A549 (cell line): ENCODE measurements at regions not wholly inside any gene's neighbourhood (a gene's known extent, or its start where the extent isn't known, plus 50 kb on each side); places are given as distances from the start of the nearest gene placed in this dataset.

Experiments
- ATAC-seq, 2 experiments: fragments of 200-7000 bp in 1 of 2; fragments of >200 bp in 1 of 2; cut with Nextera tagmentation in 1 of 2; cut with Tn5 transposase in 1 of 2; 3 replicates each; pipeline versions ENCODE4 v1.8.0 to v1.9.1; 2018 to 2020; ENCODE audit warnings: mild to moderate bottlenecking in 1 of 2, moderate library complexity in 1 of 2
- CTCF ChIA-PET: fragments of 300-600 bp; sonication (Branson Sonifier 250); formaldehyde crosslinking; extraction: SDS; loops from one replicate; lab custom pipeline; 2021; ENCODE audit warnings: antibody characterized with exemption, inconsistent platforms; lab: Yijun Ruan, JAX
- POLR2A ChIA-PET: fragments of 350-600 bp; formaldehyde crosslinking; extraction: SDS; loops from one replicate; lab custom pipeline; 2021; ENCODE audit warnings: antibody characterized with exemption, inconsistent platforms; lab: Yijun Ruan, JAX
- DNase-seq, 2 experiments: peaks; one replicate each; pipeline versions ENCODE4 v3.0.0 to v3.0.0-alpha.2; 2011 to 2016; ENCODE audit warnings: low read depth in 1 of 2, low spot score in 1 of 2
- FAIRE-seq: peaks from 2 replicates; lab custom pipeline; 2011; peaks lifted over from hg19 to GRCh38; lab: Jason Lieb, UNC
- H3K27ac ChIP-seq, 2 experiments: fragments of >200 bp; sonication (Bioruptor Twin); formaldehyde crosslinking; 3 replicates each; pipeline ENCODE4 v1.5.1; 2016 to 2017
- H3K4me1 ChIP-seq: fragments of >200 bp; sonication (Bioruptor Twin); formaldehyde crosslinking; 3 replicates; pipeline ENCODE4 v1.6.1; 2016
- H3K4me2 ChIP-seq: fragments of >200 bp; sonication (Bioruptor Twin); formaldehyde crosslinking; 3 replicates; pipeline ENCODE4 v1.6.1; 2016
- H3K4me3 ChIP-seq: fragments of >200 bp; sonication (Bioruptor Twin); formaldehyde crosslinking; 3 replicates; pipeline ENCODE4 v1.5.1; 2016
- H3K9me3 ChIP-seq: fragments of >200 bp; sonication (Bioruptor Twin); formaldehyde crosslinking; 3 replicates; pipeline ENCODE4 v1.6.1; 2016
- ATOH8 ChIP-seq: fragments of 250-450 bp; sonication (Bioruptor Pico); IDR thresholded peaks from 2 replicates; pipeline ENCODE4 v1.5.0; 2020; ENCODE audit warnings: low read depth, mild to moderate bottlenecking, moderate library complexity
- BCL3 ChIP-seq: fragments of >200 bp; sonication (Bioruptor Twin); formaldehyde crosslinking; IDR thresholded peaks from 3 replicates; pipeline ENCODE4 v1.6.1; 2016
- CBX8 ChIP-seq: fragments of 200-600 bp; sonication (generic); IDR thresholded peaks from 2 replicates; pipeline ENCODE4 v1.6.1; 2016
- CTCF ChIP-seq: fragments of >200 bp; sonication (Bioruptor Twin); formaldehyde crosslinking; IDR thresholded peaks from 3 replicates; pipeline ENCODE4 v1.5.1; 2016
- E2F6 ChIP-seq: IDR thresholded peaks from 2 replicates; pipeline ENCODE4 v1.6.1; 2012; ENCODE audit warnings: low read depth, borderline replicate concordance
- EHF ChIP-seq: fragments of 250-450 bp; sonication (Bioruptor Pico); IDR thresholded peaks from 2 replicates; pipeline ENCODE4 v1.5.0; 2020; ENCODE audit warnings: mild to moderate bottlenecking
- ELK1 ChIP-seq: fragments of 150-350 bp; IDR thresholded peaks from 2 replicates; pipeline ENCODE4 v1.6.1; 2014; ENCODE audit warnings: low read depth, mild to moderate bottlenecking, low read length
- ESRRA ChIP-seq: fragments of 150-350 bp; IDR thresholded peaks from 2 replicates; pipeline ENCODE4 v1.6.1; 2014; ENCODE audit warnings: mild to moderate bottlenecking, low read length, borderline replicate concordance
- HDAC2 ChIP-seq: fragments of 200-600 bp; sonication (generic); IDR thresholded peaks from 2 replicates; pipeline ENCODE4 v1.6.1; 2016
- HEYL ChIP-seq: fragments of 250-450 bp; sonication (Bioruptor Pico); IDR thresholded peaks from 2 replicates; pipeline ENCODE4 v1.8.0; 2021; ENCODE audit warnings: mild to moderate bottlenecking, moderate library complexity
- HOXA7 ChIP-seq: fragments of 250-450 bp; sonication (Bioruptor Pico); IDR thresholded peaks from 2 replicates; pipeline ENCODE4 v1.5.0; 2020; ENCODE audit warnings: mild to moderate bottlenecking, moderate library complexity
- MAFK ChIP-seq: fragments of 450-650 bp; IDR thresholded peaks from 2 replicates; pipeline ENCODE4 v1.6.1; 2014; ENCODE audit not compliant: partially characterized antibody
- MAZ ChIP-seq: fragments of 150-350 bp; IDR thresholded peaks from 2 replicates; pipeline ENCODE4 v1.6.1; 2014; ENCODE audit warnings: antibody characterized with exemption, low read depth, low read length, borderline replicate concordance
- MYC ChIP-seq: IDR thresholded peaks from 2 replicates; pipeline ENCODE4 v1.6.1; 2012; ENCODE audit warnings: mild to moderate bottlenecking, inconsistent platforms, low read length, improper control_type of control experiment, borderline replicate concordance
- NFE2L2 ChIP-seq: fragments of 150-350 bp; conservative IDR thresholded peaks from 2 replicates; pipeline ENCODE4 v1.6.1; 2014; ENCODE audit warnings: low read length
- RCOR1 ChIP-seq: fragments of 150-350 bp; IDR thresholded peaks from 2 replicates; pipeline ENCODE4 v1.6.1; 2014; ENCODE audit warnings: antibody characterized with exemption, low read length, low read depth
- REST ChIP-seq: fragments of 200-600 bp; sonication (generic); IDR thresholded peaks from 2 replicates; pipeline ENCODE4 v1.6.1; 2016; ENCODE audit warnings: antibody characterized with exemption, mild to moderate bottlenecking, moderate library complexity
- RNF2 ChIP-seq: fragments of 200-600 bp; sonication (generic); IDR thresholded peaks from 2 replicates; pipeline ENCODE4 v1.6.1; 2016; ENCODE audit warnings: low read depth, mild to moderate bottlenecking, antibody characterized with exemption, moderate library complexity, borderline replicate concordance
- ZNF302 ChIP-seq: fragments of 250-450 bp; sonication (Bioruptor Pico); IDR thresholded peaks from 2 replicates; pipeline ENCODE4 v1.9.0; 2021; ENCODE audit warnings: inconsistent platforms, mild to moderate bottlenecking, moderate library complexity
- WGBS: methylation state at CpG from one replicate; pipeline ENCODE4 v1.1.6; 2017; ENCODE audit errors: missing lambda C conversion rate; 5-methylcytosine and 5-hydroxymethylcytosine counted together

GRCh38 chr4:23485801-23486200 lies 404.0 kb downstream of the PPARGC1A start (continued):
- TF ChIP-seq REST (no peak), EHF (CRISPR knock-in tag) (no peak), RNF2 (no peak), ATOH8 (CRISPR knock-in tag) (no peak), ESRRA (no peak), NFE2L2 (no peak), HEYL (CRISPR knock-in tag) (no peak)
- TF ChIP-seq, all 56 proteins: peak for 0

- POLR2A ChIA-PET = no interaction called here
- WGBS = 0% methylated on average over 4 of the region's 4 CpGs
- Histone ChIP-seq H3K9me3 (no peaks in the 10 kb centered on the region), H3K4me2 (no peak overlapping the region), H3K4me1 (no peaks in the 10 kb centered on the region), H3K4me3 (no peak overlapping the region), H3K27ac (no peak overlapping the region)
- FAIRE-seq (no peak), DNase-seq (no peak), ATAC-seq (no peak)
- CTCF ChIA-PET = no interaction called here
- TF ChIP-seq CTCF = no peak
- no peak for TF ChIP-seq BCL3
- TF ChIP-seq MYC = no peak
- no peak for TF ChIP-seq ELK1
- TF ChIP-seq HDAC2 = no peak
- TF ChIP-seq ESRRA = no peak
- TF ChIP-seq MAZ = no peak
- no peak for TF ChIP-seq RCOR1
- TF ChIP-seq ZNF302 (CRISPR knock-in tag) = no peak
- no peak for TF ChIP-seq HOXA7 (CRISPR knock-in tag)
- no peak for TF ChIP-seq RNF2
- no peak for TF ChIP-seq CBX8
- no peak for TF ChIP-seq E2F6
- no peak for TF ChIP-seq MAFK
Measured at GRCh38 chr4:23484689-23485088, 405.2 kb downstream of the PPARGC1A start.
